ENCODE measurements at regions not wholly inside any gene's neighbourhood (a gene's known extent, or its start where the extent isn't known, plus 50 kb on each side); places are given as distances from the start of the nearest gene placed in this dataset.

- TF ChIP-seq, protein P1, sequence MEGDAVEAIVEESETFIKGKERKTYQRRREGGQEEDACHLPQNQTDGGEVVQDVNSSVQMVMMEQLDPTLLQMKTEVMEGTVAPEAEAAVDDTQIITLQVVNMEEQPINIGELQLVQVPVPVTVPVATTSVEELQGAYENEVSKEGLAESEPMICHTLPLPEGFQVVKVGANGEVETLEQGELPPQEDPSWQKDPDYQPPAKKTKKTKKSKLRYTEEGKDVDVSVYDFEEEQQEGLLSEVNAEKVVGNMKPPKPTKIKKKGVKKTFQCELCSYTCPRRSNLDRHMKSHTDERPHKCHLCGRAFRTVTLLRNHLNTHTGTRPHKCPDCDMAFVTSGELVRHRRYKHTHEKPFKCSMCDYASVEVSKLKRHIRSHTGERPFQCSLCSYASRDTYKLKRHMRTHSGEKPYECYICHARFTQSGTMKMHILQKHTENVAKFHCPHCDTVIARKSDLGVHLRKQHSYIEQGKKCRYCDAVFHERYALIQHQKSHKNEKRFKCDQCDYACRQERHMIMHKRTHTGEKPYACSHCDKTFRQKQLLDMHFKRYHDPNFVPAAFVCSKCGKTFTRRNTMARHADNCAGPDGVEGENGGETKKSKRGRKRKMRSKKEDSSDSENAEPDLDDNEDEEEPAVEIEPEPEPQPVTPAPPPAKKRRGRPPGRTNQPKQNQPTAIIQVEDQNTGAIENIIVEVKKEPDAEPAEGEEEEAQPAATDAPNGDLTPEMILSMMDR (IDR thresholded peaks at IDR 0.05): no peak
- TF ChIP-seq POLR2A (IDR thresholded peaks at IDR 0.05): no peak
- intact Hi-C loops (cut with DNase I): no loop called here
- Histone ChIP-seq H3K9me3 (no peaks in the 10 kb centered on the region), H3K27me3 (no peaks in the 10 kb centered on the region), H3K4me1 (no peaks in the 10 kb centered on the region), H3K36me3 (no peaks in the 10 kb centered on the region), H3K27ac (no peak overlapping the region), H3K4me3 (replicated peaks in 1 of 3) (no peak overlapping the region)
- no peak for DNase-seq
These were observed 141.9 kb upstream of the PLSCR5 start for GRCh38 chr3:146747051-146747450.

- no peaks in the 10 kb centered on the region for H3K27me3 ChIP-seq
- no peaks in the 10 kb centered on the region for H3K36me3 ChIP-seq
- intact Hi-C loops (cut with DNase I): no loop called here
- no peak overlapping the region for H3K4me3 ChIP-seq (replicated peaks in 1 of 3)
- H3K27ac ChIP-seq: no peak overlapping the region
- TF ChIP-seq, protein P1 (IDR thresholded peaks at IDR 0.05): no peak
- TF ChIP-seq POLR2A (IDR thresholded peaks at IDR 0.05): no peak
- H3K4me1 ChIP-seq: no peaks in the 10 kb centered on the region
- no peak for DNase-seq
- H3K9me3 ChIP-seq: no peaks in the 10 kb centered on the region
These were observed 141.0 kb upstream of the PLSCR5 start for GRCh38 chr3:146746190-146746589.

GRCh38 chr3:146739203-146739671 is 134.1 kb upstream of the PLSCR5 start:
- WGBS, 2 donors: 78 to 79% methylated on average over 6 of the region's 6 CpGs
- Histone ChIP-seq H3K36me3 (no peaks in the 10 kb centered on the region), H3K4me1 (no peaks in the 10 kb centered on the region), H3K27me3 (no peaks in the 10 kb centered on the region), H3K27ac (no peak overlapping the region), H3K4me3 (replicated peaks in 1 of 3) (no peak overlapping the region), H3K9me3 (no peaks in the 10 kb centered on the region)
- DNase-seq: no peak
- intact Hi-C loops (cut with DNase I): no loop called here
- TF ChIP-seq POLR2A (IDR thresholded peaks at IDR 0.05): no peak
- TF ChIP-seq, protein P1 (IDR thresholded peaks at IDR 0.05): no peak

DNA sequence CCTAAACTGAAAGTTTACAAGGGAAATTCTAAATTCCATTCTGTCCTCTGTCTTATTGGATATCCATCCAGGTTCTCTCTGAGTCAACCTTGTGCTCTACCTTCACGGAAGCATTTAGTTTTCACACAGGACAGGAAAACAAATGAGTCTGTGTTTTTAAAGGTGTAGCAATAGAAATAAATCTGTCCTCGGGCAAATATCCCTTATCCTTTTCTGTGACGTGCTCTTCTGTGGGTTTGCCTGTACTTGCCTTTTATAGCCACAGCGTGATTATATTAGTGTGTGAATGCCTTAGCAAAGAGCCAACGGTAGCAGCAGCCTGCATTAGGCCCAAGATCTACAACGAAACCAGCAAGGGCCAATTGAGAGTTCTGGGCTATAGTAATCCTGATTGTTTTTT is 127.2 kb upstream of the PLSCR5 start:
- TF ChIP-seq, protein P1 (IDR thresholded peaks at IDR 0.05): no peak
- TF ChIP-seq POLR2A (IDR thresholded peaks at IDR 0.05): no peak
- intact Hi-C loops (cut with DNase I): no loop called here
- Histone ChIP-seq H3K9me3 (no peaks in the 10 kb centered on the region), H3K36me3 (no peaks in the 10 kb centered on the region), H3K27me3 (no peaks in the 10 kb centered on the region), H3K27ac (no peak overlapping the region), H3K4me1 (no peaks in the 10 kb centered on the region), H3K4me3 (replicated peaks in 1 of 3) (no peak overlapping the region)
- WGBS, 2 donors: 90 to 92% methylated on average over 6 of the region's 6 CpGs
- no peak for DNase-seq

DNA sequence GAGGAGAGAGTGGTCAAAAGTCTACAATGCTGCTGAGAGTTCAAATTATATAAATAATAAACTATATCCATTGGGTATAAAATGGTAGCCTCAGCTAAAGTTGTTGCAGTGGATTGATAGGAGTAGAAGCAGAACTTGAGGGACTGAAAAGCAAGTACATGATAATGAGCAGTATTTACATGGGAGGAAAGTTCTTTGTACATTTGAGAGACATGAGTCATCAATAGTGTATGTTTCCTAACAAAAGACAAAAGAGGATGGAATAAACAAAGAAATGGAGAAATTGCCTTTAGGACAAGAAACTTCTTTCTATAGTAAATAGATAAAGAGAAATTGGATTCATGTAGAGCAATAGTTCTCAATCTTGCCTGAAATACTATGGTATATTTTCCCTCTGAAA is 110.0 kb upstream of the PLSCR5 start:
- TF ChIP-seq, protein P1 (IDR thresholded peaks at IDR 0.05): no peak
- TF ChIP-seq POLR2A (IDR thresholded peaks at IDR 0.05): no peak
- intact Hi-C loops (cut with DNase I): no loop called here
- no peak overlapping the region for H3K27ac ChIP-seq

More for the DNA sequence above, 110.0 kb upstream of the PLSCR5 start:
- Histone ChIP-seq H3K4me1 (no peaks in the 10 kb centered on the region), H3K36me3 (no peaks in the 10 kb centered on the region), H3K4me3 (replicated peaks in 1 of 3) (no peak overlapping the region), H3K9me3 (no peaks in the 10 kb centered on the region), H3K27me3 (no peaks in the 10 kb centered on the region)
- no peak for DNase-seq

Data from thyroid gland (tissue), 4 donors.